ENCODE measurements at regions not wholly inside any gene's neighbourhood (a gene's known extent, or its start where the extent isn't known, plus 50 kb on each side); places are given as distances from the start of the nearest gene placed in this dataset.

- DNase-seq = no peak
Measured at GRCh38 chr6:120924214-120924613, 410.1 kb downstream of the TBC1D32 start.

DNA sequence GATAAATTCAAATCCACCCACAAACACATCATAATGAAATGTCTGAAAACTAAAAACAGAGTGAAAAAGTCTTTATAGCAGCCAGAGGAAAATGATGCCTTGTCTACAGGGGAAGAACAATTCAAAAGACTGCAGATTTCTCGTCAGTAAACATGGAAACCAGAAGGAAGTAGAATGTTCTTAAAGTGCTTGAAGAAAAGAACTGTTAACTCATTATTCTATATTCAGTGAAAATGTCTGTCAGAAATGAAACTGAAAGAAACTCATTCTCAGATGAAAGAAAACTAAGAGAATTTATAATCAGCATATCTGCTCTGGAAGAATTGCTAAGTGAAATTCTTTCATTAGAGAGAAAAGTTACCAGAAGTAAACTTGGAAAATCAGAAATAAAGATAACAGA lies 416.1 kb downstream of the TBC1D32 start:
- no peak for DNase-seq

GRCh38 chr6:120916844-120917243 lies 417.4 kb downstream of the TBC1D32 start:
- no peak for DNase-seq

GRCh38 chr6:120913486-120913885 lies 420.8 kb downstream of the TBC1D32 start:
- DNase-seq = no peak

- DNase-seq = no peak
Measured at GRCh38 chr6:120908767-120909166, 425.5 kb downstream of the TBC1D32 start.

DNA sequence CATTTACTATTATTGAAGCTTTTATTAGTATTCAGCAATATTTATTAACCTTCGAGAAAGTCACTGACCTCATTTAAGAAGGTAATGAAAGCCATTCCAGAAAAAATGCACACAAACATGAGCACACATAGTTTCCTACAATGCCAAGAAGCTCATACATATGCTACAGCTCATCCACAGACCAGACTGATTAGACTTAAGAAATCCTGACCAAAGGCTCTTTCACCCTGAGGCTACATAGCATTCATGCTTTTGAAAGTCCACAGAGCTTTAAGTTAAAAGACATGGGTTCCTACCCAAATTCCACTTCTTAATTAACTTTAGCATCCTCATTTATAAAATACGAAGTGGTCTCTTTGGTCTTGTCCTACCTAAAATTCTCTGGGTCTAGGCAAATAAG lies 430.4 kb downstream of the TBC1D32 start:
- no peak for DNase-seq

- DNase-seq = no peak
Measured at GRCh38 chr6:120899932-120900331, 434.3 kb downstream of the TBC1D32 start.

DNA sequence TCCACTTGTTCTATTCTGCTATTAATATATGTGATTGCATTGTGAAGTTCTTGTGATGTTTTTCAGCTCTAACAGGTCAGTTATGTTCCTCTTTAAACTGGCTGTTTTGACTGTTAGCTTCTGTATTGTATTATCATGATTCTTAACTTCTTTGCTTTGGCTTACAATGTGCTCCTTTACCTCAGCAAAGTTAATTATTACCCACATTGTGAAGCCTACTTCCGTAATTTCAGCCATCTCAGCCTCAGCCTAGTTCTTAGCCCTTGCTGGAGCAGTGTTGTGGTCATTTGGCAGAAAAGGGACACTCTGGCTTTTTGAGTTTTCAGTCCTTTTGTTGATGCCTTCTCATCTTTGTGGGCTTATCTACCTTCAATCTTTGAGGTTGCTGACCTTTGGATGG lies 440.2 kb downstream of the TBC1D32 start:
- no peak for DNase-seq

DNA sequence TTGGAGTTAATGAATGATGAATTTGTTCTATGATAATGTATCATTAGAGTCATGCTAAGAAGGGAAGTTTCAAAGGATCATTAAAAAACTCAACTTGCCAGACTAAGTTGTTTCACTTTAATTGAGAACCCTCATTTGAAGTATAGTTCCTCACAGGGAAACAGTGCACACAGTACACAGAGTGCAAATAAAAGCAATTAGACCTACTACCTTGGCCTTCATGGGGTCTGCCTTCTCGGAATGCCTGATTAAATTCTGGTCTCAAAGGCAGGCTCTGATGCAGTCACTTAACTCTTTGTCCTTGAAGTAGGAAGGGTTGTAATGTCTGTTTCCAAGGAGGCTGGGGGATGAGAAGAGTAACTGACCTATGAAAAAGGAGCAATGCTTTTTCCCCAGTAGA lies 457.3 kb downstream of the TBC1D32 start:
- no peak for DNase-seq

GRCh38 chr6:120876424-120876823 lies 457.9 kb downstream of the TBC1D32 start:
- DNase-seq = no peak

GRCh38 chr6:120875900-120876299 lies 458.4 kb downstream of the TBC1D32 start:
- no peak for DNase-seq

DNA sequence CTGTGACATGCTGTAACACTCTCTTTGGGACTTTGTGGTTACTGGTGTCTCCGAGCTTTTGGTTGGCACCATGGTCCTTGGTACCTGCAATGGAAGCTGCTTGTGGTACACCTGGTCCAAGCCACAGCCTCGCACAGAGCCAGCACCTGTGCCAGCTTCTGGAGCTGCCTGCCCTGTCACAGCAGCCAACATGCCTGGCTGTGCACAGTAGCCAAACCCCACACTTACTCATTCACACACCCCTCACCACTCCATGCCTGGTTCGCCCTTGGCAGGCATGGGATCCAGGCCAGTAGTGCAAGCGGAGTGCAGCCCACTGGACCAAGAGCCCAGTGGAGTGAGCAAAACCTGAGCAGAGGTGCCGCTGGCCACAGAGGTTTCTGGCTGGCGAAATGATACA lies 459.9 kb downstream of the TBC1D32 start:
- no peak for DNase-seq

DNA sequence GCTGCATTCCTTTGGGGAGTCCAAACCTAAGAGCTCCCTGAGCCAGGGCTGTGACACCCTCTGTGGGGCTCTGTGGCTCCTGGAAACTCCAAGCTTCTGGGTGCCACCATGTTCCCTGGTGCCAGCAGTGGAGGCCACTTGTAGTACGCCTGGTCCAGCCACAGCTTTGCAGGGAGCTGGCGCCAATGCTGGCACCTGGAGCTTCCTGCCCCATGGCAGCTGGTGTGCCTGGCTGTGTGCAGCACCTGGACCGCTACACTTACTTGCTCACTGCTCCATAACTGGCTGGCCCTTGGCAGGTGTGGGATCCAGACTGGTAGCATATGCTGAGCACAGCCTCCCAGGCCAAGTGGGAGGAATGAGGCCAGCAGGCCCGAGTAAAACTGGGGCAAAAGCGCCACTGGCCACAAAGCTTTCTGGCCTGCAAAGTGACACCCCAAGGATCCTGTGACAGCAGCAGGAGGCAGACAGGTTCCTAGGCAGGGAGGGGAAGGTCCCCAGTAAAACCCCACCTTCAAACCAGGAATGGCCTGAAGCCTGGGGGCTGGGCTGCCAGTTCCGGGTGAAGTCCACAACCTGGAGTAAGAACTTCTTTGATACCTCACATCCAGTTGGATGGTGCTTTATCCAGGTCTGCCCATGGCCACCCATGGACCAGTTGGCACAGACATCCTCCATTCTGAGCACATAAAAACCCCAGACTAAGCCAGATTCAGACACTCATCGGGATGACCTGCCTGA lies 461.0 kb downstream of the TBC1D32 start:
- no peak for DNase-seq

DNA sequence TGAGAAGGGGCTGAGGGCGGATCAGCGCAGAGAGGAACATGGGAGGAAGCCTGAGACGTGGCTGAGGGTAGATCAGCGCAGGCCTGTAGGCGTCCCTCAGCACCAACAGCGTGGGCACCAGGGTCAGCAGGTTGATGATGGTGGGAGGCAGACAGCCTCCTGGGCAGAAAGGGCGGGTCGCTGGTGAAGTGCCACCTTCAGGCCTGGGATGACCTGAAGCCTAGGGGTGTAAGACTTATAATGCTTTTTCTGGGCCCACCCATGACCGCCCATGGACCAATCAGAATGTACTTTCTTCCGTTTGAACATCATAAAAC lies 462.1 kb downstream of the TBC1D32 start:
- no peak for DNase-seq

GRCh38 chr6:120871416-120872261 lies 462.6 kb downstream of the TBC1D32 start:
- no peak for DNase-seq

- DNase-seq = no peak
Measured at GRCh38 chr6:120869397-120869796, 464.9 kb downstream of the TBC1D32 start.

- DNase-seq = no peak
Measured at GRCh38 chr6:120857422-120857821, 476.9 kb downstream of the TBC1D32 start.

- DNase-seq = no peak
Measured at GRCh38 chr6:120854583-120854982, 479.7 kb downstream of the TBC1D32 start.

- no peak for DNase-seq
Measured at GRCh38 chr6:120853489-120853888, 480.8 kb downstream of the TBC1D32 start.

GRCh38 chr6:120852293-120852849 lies 481.9 kb downstream of the TBC1D32 start:
- no peak for DNase-seq

DNA sequence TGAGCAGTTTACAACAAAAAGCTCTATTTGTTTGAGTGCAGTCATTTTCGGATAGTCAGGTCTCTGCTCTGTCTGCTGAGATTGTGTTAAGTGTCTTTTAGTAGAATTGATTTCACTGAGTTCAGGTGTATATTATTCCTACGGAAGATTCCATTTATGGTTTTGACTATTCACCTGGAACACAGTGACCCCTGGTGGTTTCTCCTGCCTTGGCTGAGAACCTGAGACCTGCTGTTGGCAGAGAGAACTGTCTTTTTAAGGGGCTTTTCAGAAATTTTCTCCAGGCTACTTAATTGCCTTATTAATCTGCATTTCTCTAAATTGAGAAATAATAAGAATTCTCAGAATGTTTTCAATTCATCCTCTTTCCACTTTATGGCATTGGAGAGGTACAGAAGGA lies 508.0 kb downstream of the TBC1D32 start:
- DNase-seq = no peak

GRCh38 chr6:120816794-120817193 lies 517.5 kb downstream of the TBC1D32 start:
- no peak for DNase-seq

GRCh38 chr6:120805276-120805675 lies 529.0 kb downstream of the TBC1D32 start:
- no peak for DNase-seq

- DNase-seq = no peak
Measured at GRCh38 chr6:120804612-120805011, 529.7 kb downstream of the TBC1D32 start.

All from CD4-positive, alpha-beta T cell treated with Interleukin-17A for 1 hour (primary cell).